HCT116 (cell line): ENCODE measurements at regions not wholly inside any gene's neighbourhood (a gene's known extent, or its start where the extent isn't known, plus 50 kb on each side); places are given as distances from the start of the nearest gene placed in this dataset.

ENCODE experiments used
- ATAC-seq: fragments of 200-7000 bp; cut with Tn5 transposase; 2 replicates; pipeline ENCODE4 v1.9.1; 2020; ENCODE audit warnings: mild to moderate bottlenecking, moderate library complexity
- BruUV-seq: library from RNA; stranded (reverse); fragments of 400-500 nt; replicated peaks from 2 replicates; lab custom pipeline; 2021; lab: Mats Ljungman, UMichigan
- CTCF ChIA-PET: fragments of 300-600 bp; sonication (Branson Sonifier 250); formaldehyde crosslinking; loops from one replicate; lab custom pipeline; 2021; ENCODE audit warnings: antibody characterized with exemption; lab: Charles Lee
- POLR2A ChIA-PET: fragments of 300-600, 350-600 bp; sonication (Branson Sonifier 250); formaldehyde crosslinking; loops from one replicate; lab custom pipeline; 2021; ENCODE audit warnings: antibody characterized with exemption; lab: Charles Lee
- RAD21 ChIA-PET, 2 experiments: fragments of 300-600 bp; sonication (Branson Sonifier 250); formaldehyde crosslinking; loops; one replicate each; lab custom pipeline; 2023; ENCODE audit warnings: low total read pairs in 2 of 2; ENCODE audit not compliant: uncharacterized antibody in 2 of 2, unreplicated experiment in 2 of 2, low non-redundant PET in 1 of 2; lab: Charles Lee
- DNase-seq: peaks from one replicate; pipeline ENCODE4 v3.0.0-alpha.2; 2010; ENCODE audit warnings: low read depth, low spot score
- H2AFZ ChIP-seq: fragments of 200-600 bp; shearing (Covaris generic), sonication (generic); 2 replicates; pipeline ENCODE4 v1.6.1; 2017; ENCODE audit warnings: low read depth, mixed run types, mixed read lengths, antibody characterized with exemption, low read length; ENCODE audit not compliant: poor library complexity, severe bottlenecking
- H3K27ac ChIP-seq: 2 replicates; pipeline ENCODE4 v1.5.1; 2012; ENCODE audit warnings: low read depth, low read length
- H3K27me3 ChIP-seq: fragments of 200-600 bp; sonication (generic); 2 replicates; pipeline ENCODE4 v1.6.1; 2016; ENCODE audit warnings: mixed run types, low read length, mixed read lengths; ENCODE audit not compliant: insufficient read depth
- H3K36me3 ChIP-seq, 2 experiments: fragments of 200-500 bp in 1 of 2; fragments of 200-600 bp in 1 of 2; sonication (Bioruptor generic) in 1 of 2; sonication (generic) in 1 of 2; 2 replicates each; pipeline versions ENCODE4 v1.5.1 to v1.6.1; 2014 to 2016; ENCODE audit warnings: low read length in 2 of 2, inconsistent platforms in 1 of 2, mixed read lengths in 1 of 2, mixed run types in 1 of 2; ENCODE audit not compliant: insufficient read depth in 2 of 2, control insufficient read depth in 1 of 2
- H3K4me1 ChIP-seq, 2 experiments: fragments of 200-600 bp in 1 of 2; sonication (generic) in 1 of 2; 2 replicates each; pipeline versions ENCODE4 v1.5.1 to v1.6.1; 2012 to 2017; ENCODE audit warnings: low read length in 2 of 2, inconsistent platforms in 1 of 2, mild to moderate bottlenecking in 1 of 2, mixed read lengths in 1 of 2, mixed run types in 1 of 2, moderate library complexity in 1 of 2; ENCODE audit not compliant: insufficient read depth in 2 of 2, control insufficient read depth in 1 of 2
- H3K4me2 ChIP-seq: fragments of 200-600 bp; sonication (generic); 2 replicates; pipeline ENCODE4 v1.6.1; 2017; ENCODE audit warnings: mixed run types, low read length, mixed read lengths
- H3K4me3 ChIP-seq, 2 experiments: fragments of 200-600 bp in 1 of 2; sonication (generic) in 1 of 2; replicated peaks in 1 of 2; 2 replicates each; pipeline ENCODE4 v1.5.1; 2011 to 2016; ENCODE audit warnings: low read length in 2 of 2, control low read depth in 1 of 2, low read depth in 1 of 2, mild to moderate bottlenecking in 1 of 2, mixed read lengths in 1 of 2, mixed run types in 1 of 2
- H3K79me2 ChIP-seq: fragments of 200-600 bp; sonication (generic); 2 replicates; pipeline ENCODE4 v1.6.1; 2017; ENCODE audit warnings: mild to moderate bottlenecking, mixed run types, low read length, moderate library complexity, mixed read lengths; ENCODE audit not compliant: insufficient read depth
- H3K9ac ChIP-seq: fragments of 200-600 bp; sonication (generic); 2 replicates; pipeline ENCODE4 v1.6.1; 2016; ENCODE audit warnings: low read length, mixed read lengths
- H3K9me2 ChIP-seq: fragments of 200-600 bp; sonication (generic), shearing (Covaris generic); 2 replicates; pipeline ENCODE4 v1.6.1; 2017; ENCODE audit warnings: mixed run types, mild to moderate bottlenecking, moderate library complexity; ENCODE audit not compliant: insufficient read depth
- H3K9me3 ChIP-seq, 2 experiments: fragments of 200-500 bp in 1 of 2; fragments of 200-600 bp in 1 of 2; sonication (Bioruptor generic) in 1 of 2; sonication (generic) in 1 of 2; 2 replicates each; pipeline ENCODE4 v1.6.1; 2014 to 2017; ENCODE audit warnings: low read length in 2 of 2, mixed read lengths in 2 of 2, inconsistent platforms in 1 of 2, low read depth in 1 of 2, mild to moderate bottlenecking in 1 of 2, mixed run types in 1 of 2, moderate library complexity in 1 of 2; ENCODE audit not compliant: control insufficient read depth in 1 of 2, insufficient read depth in 1 of 2
- H4K20me1 ChIP-seq: fragments of 200-600 bp; sonication (generic), shearing (Covaris generic); 2 replicates; pipeline ENCODE4 v1.6.1; 2017; ENCODE audit warnings: mixed run types, mild to moderate bottlenecking, moderate library complexity; ENCODE audit not compliant: insufficient read depth
- ATF3 ChIP-seq: IDR thresholded peaks from 2 replicates; pipeline ENCODE4 v1.6.1; 2012
- CEBPB ChIP-seq: IDR thresholded peaks from 2 replicates; pipeline ENCODE4 v1.6.1; 2012; ENCODE audit warnings: low read depth
- CTCF ChIP-seq, 3 experiments: fragments of 200-600 bp in 1 of 3; sonication (generic) in 1 of 3; IDR thresholded peaks in 2 of 3; conservative IDR thresholded peaks in 1 of 3; 2 replicates each; pipeline ENCODE4 v1.5.1; 2012 to 2017; ENCODE audit warnings: low read depth in 2 of 3, low read length in 2 of 3, antibody characterized with exemption in 1 of 3, borderline replicate concordance in 1 of 3, control low read depth in 1 of 3, mild to moderate bottlenecking in 1 of 3, mixed read lengths in 1 of 3, mixed run types in 1 of 3, moderate library complexity in 1 of 3; ENCODE audit not compliant: insufficient read depth in 1 of 3
- EGR1 ChIP-seq: IDR thresholded peaks from 2 replicates; pipeline ENCODE4 v1.6.1; 2012; ENCODE audit warnings: low read depth
- ELF1 ChIP-seq: IDR thresholded peaks from 2 replicates; pipeline ENCODE4 v1.6.1; 2012; ENCODE audit warnings: low read depth, borderline replicate concordance
- EZH2 ChIP-seq: fragments of 200-600 bp; sonication (generic); IDR thresholded peaks from 2 replicates; pipeline ENCODE4 v1.6.1; 2017; ENCODE audit warnings: antibody characterized with exemption, mixed run types
- FOSL1 ChIP-seq: IDR thresholded peaks from 2 replicates; pipeline ENCODE4 v1.6.1; 2012; ENCODE audit warnings: low read depth
- JUND ChIP-seq: IDR thresholded peaks from 2 replicates; pipeline ENCODE4 v1.6.1; 2012
- MAX ChIP-seq: IDR thresholded peaks from 2 replicates; pipeline ENCODE4 v1.6.1; 2012
- POLR2A ChIP-seq: IDR thresholded peaks from 2 replicates; pipeline ENCODE4 v1.7.0; 2011; ENCODE audit warnings: borderline replicate concordance; ENCODE audit not compliant: insufficient read depth, insufficient read length; ENCODE audit errors: extremely low read depth
- POLR2AphosphoS5 ChIP-seq: IDR thresholded peaks from 2 replicates; pipeline ENCODE4 v1.6.1; 2011; ENCODE audit warnings: mild to moderate bottlenecking, low read depth, low read length, moderate library complexity
- RAD21 ChIP-seq: IDR thresholded peaks from 2 replicates; pipeline ENCODE4 v1.6.1; 2012; ENCODE audit warnings: low read depth, mild to moderate bottlenecking
- REST ChIP-seq: IDR thresholded peaks from 2 replicates; pipeline ENCODE4 v1.6.1; 2012; ENCODE audit warnings: low read depth
- SIN3A ChIP-seq: IDR thresholded peaks from 2 replicates; pipeline ENCODE4 v1.6.1; 2012; ENCODE audit warnings: low read depth
- SP1 ChIP-seq: IDR thresholded peaks from 2 replicates; pipeline ENCODE4 v1.6.1; 2012; ENCODE audit warnings: low read depth
- SRF ChIP-seq: IDR thresholded peaks from 2 replicates; pipeline ENCODE4 v1.6.1; 2012; ENCODE audit warnings: low read depth
- YY1 ChIP-seq: IDR thresholded peaks from 2 replicates; pipeline ENCODE4 v1.6.1; 2011; ENCODE audit warnings: low read length, low read depth, moderate library complexity, mild to moderate bottlenecking; ENCODE audit not compliant: insufficient replicate concordance; ENCODE audit errors: extremely low read depth
- ZBTB33 ChIP-seq: IDR thresholded peaks from 2 replicates; pipeline ENCODE4 v1.6.1; 2011; ENCODE audit warnings: mild to moderate bottlenecking, low read length, moderate library complexity; ENCODE audit not compliant: insufficient replicate concordance; ENCODE audit errors: extremely low read depth
- ZFX ChIP-seq: fragments of 450-650 bp; IDR thresholded peaks from 2 replicates; pipeline ENCODE4 v1.6.1; 2017
- ZNF274 ChIP-seq: fragments of 200-500 bp; sonication (Bioruptor generic); IDR thresholded peaks from 2 replicates; pipeline ENCODE4 v1.6.1; 2014; ENCODE audit warnings: mild to moderate bottlenecking, low read depth, low read length, inconsistent platforms
- intact Hi-C: fragments of 100-400 bp; cut with micrococcal nuclease; formaldehyde crosslinking; loops from 2 replicates; pipeline ENCODE4 v1.10.0; 2022

- Histone ChIP-seq H3K4me2 (no peak overlapping the region), H3K4me1 (no peaks in the 10 kb centered on the region), H3K4me3 (no peak overlapping the region), H3K36me3 (no peaks in the 10 kb centered on the region), H3K9ac (no peak overlapping the region), H4K20me1 (no peaks in the 10 kb centered on the region), H2AFZ (no peak overlapping the region), H3K9me2 (no peaks in the 10 kb centered on the region), H3K79me2 (no peaks in the 10 kb centered on the region), H3K9me3 (no peaks in the 10 kb centered on the region), H3K27ac (no peak overlapping the region), H3K27me3 (no peaks in the 10 kb centered on the region)
- no TSS peak for BruUV-seq
- ChIA-PET CTCF (no interaction called here), POLR2A (no interaction called here), RAD21 (no interaction called here)
- DNase-seq = no peak
- ATAC-seq = no peak
- intact Hi-C loops = no loop called here
- TF ChIP-seq REST = no peak
- TF ChIP-seq SIN3A = no peak
- TF ChIP-seq POLR2AphosphoS5 = no peak
- no peak for TF ChIP-seq ZNF274
- no peak for TF ChIP-seq SRF
- TF ChIP-seq ATF3 = no peak
- no peak for TF ChIP-seq FOSL1
- no peak for TF ChIP-seq YY1
- TF ChIP-seq ZBTB33 = no peak
- TF ChIP-seq EGR1 = no peak
- no peak for TF ChIP-seq CEBPB
- TF ChIP-seq JUND = no peak
- TF ChIP-seq EZH2 = no peak
- TF ChIP-seq SP1 = no peak
- no peak for TF ChIP-seq ZFX
- TF ChIP-seq RAD21 = no peak
- no peak for TF ChIP-seq CTCF (IDR thresholded peaks at IDR 0.05 in 2 of 3, conservative IDR thresholded peaks at IDR 0.05 in 1 of 3; ENCODE audit: borderline replicate concordance in 1 of 3, insufficient read depth in 1 of 3, low read depth in 2 of 3, low read length in 2 of 3)
- no peak for TF ChIP-seq ELF1
- TF ChIP-seq MAX = no peak
- no peak for TF ChIP-seq POLR2A
Measured at GRCh38 chr11:103773537-103773936, 262.9 kb upstream of the DDI1 start.
